ENCODE measurements at regions not wholly inside any gene's neighbourhood (a gene's known extent, or its start where the extent isn't known, plus 50 kb on each side); places are given as distances from the start of the nearest gene placed in this dataset.

DNA sequence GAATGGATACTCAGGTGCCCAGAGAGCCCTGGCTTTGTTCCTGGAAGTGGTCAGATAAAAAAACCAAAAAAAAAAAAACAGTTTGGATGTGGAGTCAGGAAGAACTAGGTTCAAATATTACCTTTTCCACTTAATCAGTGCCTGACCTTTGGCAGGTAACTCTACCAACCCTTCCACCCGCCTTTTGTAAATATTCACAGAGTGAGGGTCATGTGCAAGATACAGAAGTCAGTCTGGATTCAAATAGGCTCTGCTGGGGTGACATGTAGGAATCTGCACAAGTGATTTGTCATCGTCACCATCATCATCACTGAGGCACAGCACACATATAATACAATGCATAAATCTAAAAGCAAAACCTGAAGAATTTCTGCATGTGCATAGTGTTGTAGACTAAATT is 490.7 kb downstream of the MIAT start:
- DNase-seq (ENCODE audit: low read depth), result no peak

DNA sequence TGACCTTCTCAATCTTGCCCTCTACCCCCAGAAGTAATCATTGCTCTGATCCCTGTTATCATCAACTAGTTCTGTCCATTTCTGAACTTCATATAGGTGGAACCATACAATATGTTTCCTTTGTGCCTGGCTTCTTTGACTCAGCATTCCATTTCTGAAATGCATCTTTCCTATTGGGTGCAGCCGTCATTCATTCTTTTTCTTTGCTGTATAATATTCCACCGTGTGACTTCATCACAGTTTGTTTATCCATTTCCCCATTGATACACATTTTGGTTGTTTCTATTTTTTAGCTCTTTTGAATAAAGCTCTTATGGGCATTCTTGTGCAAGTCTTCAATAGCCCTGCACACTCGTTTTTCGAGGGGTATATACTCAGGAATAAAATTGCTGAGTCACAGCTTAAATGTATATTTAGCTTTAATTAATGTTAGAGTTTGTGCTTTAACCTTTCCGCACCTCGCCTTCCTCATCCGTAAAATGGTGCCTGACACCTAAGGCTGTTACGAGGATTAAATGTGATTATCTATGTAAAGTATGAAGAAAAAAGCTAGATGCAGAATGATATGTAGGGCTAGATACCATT is 491.6 kb downstream of the MIAT start:
- DNase-seq (ENCODE audit: low read depth), result no peak

DNA sequence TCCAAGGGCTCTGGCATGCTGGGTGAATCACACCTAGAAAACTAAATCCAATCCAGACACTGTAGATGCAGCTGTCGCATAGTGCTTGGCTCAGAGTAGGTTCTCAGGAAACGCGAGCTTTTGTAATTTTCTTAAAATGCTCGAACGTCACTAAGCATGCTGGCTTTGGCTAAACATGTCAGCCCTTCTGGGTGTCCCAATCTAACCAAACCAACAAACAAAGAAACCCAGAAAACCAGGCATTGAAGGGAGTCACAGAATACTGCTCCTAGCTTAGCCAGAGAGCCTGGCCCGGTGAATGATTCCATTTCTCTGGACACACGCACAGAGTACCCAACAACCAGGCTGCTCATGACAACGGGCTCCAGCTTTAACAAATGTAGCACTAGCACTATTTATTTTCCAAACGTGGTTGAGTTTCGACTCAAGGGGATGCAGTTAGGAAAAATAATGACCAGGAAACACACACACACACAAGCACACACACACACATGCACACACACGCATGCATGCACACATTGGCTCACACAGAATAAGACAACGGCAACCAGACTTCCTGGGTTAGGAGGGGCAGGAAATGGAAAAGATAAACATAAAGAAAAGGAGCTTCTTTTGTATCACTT is 492.6 kb downstream of the MIAT start:
- DNase-seq (ENCODE audit: low read depth), result no peak

DNA sequence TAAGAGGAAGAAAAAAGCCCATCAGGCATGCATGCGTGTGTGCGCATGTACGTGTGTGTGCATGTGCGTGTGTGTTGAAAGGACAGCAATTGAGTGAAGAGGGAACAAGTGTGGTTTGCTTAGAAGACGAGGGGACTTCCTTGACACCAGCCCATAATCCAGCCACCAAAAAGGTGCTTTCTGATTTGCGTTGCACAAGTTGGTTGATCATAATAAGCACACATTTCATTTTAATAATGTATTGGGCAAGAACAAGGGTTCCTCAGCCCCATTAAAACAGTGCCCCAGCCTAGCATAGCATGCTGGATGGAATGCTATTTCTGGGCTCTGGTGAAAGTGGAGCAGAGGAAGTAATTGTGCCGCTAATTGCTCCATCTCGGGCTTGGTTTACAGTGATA is 493.2 kb downstream of the MIAT start:
- DNase-seq (ENCODE audit: low read depth), result no peak

DNA sequence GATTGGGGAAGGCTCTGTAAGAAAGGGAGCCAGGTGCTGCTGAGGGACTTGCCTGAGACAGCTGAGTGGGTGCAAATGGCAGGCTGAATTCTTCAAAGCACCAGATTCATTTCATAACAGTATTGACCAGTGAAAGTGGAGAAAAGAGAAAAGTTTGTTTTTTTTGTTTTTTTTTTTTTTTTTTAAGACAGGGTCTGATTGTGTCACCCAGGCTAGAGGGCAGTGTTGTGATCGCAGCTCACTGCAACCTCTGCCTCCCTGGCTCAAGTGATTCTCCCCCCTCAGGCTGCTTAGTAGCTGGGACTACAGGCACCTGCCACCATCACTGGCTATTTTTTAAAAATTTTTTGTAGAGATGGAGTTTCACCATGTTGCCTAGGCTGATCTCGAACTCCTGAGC is 494.0 kb downstream of the MIAT start:
- DNase-seq (ENCODE audit: low read depth), result no peak

DNA sequence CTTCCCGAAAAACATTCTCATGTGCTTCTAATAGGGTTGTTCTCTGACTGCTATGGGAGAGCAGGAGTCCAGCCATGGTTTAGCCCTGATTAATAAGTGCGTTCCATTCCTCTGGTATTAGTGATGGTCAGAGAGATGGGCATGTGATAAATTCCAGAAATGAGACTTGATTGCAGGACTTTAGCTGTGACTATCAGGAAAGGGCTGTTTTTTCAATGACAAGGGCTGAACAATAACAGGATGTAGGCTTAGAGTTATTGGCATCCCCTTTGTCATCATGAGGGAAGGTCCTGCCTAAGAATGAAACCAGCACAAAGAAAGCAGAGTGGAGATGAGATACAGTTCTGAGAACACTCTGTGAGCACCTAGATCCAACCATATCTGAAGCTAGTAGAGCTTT is 494.6 kb downstream of the MIAT start:
- no peak for DNase-seq (ENCODE audit: low read depth)

DNA sequence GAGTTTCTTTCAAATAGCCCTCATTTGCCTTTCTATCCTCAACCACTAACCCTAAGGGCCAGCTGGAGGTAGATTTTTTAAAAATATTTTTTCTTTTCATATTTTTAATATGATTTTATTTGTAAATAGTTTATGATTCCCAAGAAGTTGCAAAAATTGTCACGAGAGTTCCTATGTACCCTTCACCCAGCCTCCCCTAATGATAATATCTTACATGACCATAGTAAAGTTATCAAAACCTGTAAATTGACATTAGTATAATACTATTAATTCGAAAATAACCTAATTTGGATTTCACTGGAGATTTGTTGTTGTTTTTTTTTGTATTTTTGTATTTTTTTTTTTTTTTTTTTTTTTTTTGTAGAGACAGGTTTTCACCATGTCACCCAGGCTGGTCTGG is 495.5 kb downstream of the MIAT start:
- no peak for DNase-seq (ENCODE audit: low read depth)

DNA sequence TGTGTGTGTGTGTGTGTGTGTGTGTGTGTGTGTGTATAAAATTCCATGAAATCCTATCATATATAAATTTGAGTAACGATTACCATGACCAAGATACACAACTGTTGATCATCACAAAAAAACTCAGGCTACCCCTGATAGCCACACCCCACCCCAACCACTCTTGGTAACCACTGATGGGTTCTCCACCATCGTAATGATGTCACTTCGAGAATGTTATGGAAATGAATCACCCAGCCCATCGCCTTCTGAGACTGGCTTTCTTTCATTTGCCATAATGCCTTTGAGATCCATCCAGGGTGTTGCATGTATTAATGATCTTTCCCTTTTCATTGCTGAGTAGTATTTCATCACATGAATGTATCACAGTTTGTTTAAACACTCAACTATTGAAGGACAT is 496.0 kb downstream of the MIAT start:
- DNase-seq (ENCODE audit: low read depth), result no peak

DNA sequence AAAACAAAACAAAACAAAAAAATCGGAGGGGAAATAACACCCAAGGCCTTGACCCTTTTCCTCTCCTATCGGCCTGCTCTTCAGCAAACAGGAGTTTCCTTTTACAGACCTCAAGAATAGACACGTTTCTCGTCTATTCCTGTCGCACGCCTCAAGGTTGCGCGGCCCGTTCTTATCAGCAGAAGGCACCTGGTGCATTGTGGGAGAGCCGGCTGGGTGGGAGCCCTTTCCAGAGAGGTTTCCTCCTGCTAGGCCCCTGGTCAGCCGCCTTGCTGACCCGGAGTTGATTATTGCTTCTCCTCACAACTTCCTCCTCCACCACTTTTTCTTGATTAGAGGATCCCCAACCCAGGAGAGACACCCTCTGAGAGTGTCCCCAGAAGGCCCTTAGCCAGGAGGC is 497.3 kb downstream of the MIAT start:
- DNase-seq (ENCODE audit: low read depth), result no peak

DNA sequence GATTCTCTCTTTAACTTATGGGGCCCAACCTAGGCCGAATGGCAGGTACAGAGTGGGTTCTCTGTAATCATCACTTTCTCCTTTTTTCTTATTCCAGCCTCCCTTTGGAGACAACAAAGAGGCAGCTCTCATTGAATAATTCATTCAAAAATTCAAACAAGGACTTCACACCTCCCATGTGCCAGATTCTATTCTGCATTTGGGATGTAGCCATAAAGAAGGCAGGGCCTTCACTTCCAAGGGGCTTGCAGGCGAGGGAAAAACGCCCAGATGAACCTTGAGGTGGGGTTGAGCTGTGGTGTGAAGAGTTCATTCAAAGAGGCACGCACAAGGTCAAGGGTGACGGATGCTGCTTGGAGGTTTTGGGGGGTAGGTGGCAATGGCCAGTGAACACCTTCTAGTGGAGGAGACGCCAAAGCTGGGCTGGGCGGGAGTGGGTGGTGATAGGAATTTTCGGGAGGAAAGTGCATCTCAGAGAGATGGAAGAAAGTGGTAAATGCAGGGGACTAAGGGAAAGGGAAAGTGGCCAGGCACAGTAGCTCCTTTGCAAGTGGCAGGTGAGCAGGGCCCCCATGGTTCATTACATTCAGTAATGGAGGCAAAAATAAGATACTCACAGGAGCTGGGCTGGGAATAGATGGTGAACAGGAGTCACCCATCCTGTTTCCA is 499.6 kb downstream of the MIAT start:
- DNase-seq (ENCODE audit: low read depth), result no peak

DNA sequence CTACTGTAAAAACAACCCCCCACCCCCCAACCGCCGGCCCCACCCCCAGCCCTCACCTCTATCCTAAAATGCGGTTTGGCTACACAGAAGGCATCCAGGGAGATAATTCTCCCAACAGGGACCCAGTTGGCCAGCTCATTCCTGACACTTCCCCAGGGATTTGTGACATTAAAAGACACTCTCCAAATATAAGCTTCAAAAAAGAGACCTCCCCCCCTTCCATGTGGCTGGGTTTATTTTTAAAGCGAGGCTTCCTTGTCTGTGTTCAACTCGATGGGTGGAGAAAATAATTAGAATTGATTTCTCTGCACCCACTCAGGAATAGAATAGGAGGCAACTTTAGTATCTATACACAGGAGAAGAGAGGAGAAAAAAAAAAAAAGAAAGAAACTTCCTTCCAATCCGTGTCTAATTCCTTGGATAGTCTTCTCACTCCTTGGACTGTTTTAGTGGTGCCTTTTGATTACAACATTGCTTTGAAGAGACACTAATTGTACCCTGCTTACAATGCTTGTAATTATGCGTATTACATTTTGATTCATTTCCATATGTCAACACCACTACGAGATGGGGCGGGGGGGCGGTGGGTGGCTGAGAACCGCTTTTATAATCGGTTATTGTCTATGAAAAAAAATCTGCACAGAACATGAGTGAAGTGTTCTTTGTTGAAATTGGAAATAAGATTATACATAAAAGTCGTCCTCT is 500.4 kb downstream of the MIAT start:
- DNase-seq (ENCODE audit: low read depth), result no peak

DNA sequence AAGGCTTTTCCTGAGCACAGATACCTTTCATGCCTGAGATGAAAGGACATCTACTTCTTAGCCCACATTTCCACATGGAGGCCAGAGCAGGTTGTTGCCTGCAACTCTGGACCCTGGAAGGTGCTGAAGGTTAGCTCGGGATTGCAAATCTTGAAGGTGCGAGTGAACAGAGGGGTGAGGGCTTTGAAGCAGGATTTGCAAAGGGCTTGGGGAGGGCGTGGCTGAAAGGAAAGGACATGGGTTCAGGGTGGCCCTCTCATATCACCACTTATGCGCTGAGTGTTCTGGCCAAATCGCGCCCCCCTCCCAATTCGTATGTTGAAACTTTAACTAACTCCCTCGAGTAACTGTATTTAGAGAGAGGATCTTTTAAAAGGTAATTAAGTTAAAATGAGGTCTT is 501.6 kb downstream of the MIAT start:
- DNase-seq (ENCODE audit: low read depth), result no peak

DNA sequence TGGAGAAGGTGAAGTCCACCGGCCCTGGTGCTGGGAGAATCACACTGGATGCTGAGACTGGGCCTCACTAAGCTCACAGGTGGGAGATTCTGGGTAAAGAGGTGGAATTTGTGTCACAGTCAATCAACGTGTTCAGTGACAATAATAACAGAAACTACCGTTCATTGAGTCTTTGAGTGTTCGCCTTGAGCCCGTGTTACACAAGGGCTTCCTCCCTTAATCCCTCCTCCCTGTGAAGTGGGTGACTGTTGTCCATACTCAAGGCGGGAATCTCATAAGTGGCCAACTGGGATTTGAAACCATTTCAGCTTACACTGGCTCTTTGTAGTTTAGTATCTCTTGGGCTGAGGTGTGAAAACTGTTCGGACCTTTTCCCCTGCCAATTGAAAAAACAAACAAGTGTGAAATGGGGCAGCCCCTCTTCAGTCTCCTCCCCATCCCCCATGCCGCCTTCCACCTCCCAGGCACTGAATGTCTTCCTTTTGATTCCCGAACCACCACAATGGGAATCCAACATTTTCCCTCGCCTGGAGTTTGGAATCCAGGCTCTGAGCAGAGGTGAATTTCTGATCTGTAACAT is 502.4 kb downstream of the MIAT start:
- DNase-seq (ENCODE audit: low read depth), result no peak

DNA sequence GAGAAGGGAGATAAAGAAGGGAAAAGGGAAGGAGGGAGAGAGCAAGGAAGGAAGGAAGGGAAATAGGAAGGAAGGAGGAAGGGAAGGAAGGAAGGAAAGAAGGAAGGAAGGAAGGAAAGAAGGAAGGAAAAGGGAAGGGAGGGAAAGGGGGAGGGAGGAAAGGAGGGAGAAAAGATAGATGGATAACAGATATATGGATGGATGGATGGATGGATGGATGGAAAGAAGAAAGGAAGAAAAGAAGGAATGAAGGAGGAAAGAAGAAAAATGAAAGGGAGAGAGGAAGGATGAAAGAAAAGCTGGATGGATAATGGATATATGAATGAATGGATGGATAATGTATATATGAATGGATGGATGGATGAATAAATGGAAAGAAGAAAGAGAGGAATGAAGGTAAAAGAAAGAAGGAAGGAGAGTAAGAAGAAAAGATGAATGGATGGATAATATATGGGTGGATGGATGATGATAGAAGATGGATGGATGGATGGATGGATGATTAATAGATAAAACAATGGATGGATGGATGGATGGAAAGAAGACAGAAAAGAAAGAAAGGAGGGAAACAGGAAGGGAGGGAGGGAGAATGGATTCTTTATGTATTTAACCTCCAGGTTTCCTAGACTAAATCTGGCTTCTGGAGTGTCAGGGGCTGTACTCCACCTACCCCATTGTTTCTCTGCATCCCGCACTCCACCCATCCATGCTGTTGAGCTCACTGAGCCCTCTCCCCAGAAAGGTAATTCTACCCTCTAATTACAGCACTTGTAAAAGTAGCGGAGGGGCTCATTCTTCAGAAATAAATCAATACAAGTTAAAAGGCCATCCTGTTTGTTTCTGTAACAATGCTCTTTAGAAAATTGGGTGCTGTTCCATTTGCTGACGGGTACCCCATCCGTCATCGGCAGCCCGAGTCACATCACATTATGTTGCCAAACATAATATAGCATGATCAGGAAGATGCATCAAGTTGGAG is 506.1 kb downstream of the MIAT start:
- DNase-seq (ENCODE audit: low read depth), result no peak

DNA sequence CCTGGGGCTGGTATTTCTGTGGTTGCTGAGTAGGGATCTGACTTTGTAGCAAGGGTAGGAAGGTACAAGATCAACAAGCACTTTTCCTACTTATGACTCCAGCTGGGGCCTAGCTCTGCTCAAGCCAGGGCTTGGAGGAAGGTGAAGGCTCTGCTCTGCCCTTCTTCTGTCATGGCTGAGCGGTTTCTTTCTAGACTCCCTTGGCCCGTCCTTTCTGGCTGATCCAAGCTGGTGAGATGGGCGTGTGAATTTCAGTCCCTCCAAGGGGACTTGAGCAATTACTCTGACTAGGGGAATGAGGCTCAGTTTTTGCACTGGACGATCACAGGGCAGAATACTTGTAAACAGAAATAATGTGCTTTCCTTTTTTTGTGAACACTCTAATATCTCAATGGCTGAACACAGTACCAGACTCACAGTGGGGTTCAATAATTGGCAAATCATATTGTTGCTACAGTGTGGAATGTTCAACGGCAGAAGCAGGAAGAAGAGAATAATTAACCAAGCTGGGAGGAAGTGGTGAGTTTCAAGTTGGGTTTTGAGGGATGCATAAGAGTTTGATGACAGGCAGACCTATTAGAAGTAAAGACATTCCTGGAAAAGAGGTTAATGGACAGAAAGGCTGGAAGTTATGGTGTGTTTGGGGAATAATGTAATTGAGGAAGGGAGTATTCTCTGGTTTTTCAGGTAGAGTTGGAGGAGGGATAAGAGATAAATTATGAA is 507.6 kb downstream of the MIAT start:
- DNase-seq (ENCODE audit: low read depth), result no peak

DNA sequence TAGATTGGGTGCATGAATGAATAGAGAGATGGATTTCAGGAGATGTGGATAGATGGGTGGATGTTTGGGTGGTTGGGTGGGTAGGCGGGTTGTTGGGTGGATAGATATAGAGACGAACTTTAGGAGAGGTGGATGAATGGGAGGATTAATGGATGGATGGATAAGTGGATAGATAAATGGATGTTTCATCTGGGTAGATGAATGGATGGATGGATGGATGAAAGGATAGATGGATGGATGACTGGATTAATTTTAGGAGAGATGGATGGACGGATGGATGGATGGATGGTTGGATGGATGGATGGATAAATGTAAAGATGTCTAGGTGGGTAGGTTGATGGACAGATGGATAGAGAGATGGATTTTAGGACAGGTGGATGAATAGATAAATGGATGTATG is 511.3 kb downstream of the MIAT start:
- no peak for DNase-seq (ENCODE audit: low read depth)

DNA sequence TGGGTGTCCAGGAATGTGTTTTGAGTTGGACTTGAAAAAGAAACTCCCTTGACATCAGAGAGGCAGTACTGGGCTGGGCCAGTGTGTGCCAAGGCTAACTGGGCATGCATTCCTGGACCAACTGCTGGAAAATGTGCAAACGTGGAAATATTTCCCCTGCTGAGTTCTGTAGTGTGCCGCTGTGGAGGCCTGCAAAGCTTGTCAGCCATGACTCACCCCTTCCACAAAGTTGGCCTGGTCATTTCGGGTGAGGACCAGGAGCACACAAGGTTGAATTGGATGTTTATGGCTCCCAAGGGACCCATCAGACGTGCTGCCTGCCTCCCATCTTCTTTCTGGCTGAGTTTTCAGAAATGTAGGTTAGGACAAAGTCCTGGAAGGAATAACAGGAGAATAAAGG is 513.1 kb downstream of the MIAT start:
- DNase-seq (ENCODE audit: low read depth), result no peak

DNA sequence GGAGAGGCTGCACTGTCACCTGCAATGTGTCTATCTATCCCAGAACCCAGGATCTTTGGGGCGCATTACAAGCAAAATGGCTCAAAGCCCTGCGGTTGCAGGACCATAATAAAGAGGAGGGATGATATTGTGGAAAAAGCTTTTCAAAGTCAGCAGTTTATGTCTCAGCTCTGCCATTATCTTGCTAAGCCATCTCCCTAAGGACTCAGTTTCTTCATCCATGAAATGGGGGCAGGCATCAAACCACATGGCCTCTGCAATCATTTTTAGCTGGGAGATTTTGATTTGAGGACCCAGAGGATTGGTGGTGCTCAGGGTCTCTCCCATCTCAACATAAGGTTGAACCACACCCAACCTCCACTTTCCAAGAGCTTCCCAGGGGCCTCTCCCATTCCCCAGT is 513.8 kb downstream of the MIAT start:
- DNase-seq (ENCODE audit: low read depth), result no peak

DNA sequence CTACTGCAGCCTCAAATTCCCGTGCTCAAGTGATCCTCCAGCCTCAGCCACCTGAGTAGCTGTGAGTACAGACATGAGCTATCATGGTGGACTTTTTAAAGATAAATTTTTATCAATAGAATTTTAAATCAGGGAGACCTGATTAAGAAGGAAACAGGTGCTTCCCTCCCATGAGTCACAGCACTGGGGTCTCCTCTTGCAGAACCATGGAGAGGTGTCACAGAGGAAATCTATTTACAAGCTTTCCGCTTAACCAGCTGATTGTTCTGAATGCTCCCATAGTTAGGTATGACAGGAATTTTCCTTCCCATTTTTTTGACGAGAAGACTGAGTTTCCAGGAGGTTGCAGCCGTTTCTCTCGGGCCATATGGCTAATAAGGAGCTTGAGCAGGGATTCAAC is 516.1 kb downstream of the MIAT start:
- DNase-seq (ENCODE audit: low read depth), result no peak

DNA sequence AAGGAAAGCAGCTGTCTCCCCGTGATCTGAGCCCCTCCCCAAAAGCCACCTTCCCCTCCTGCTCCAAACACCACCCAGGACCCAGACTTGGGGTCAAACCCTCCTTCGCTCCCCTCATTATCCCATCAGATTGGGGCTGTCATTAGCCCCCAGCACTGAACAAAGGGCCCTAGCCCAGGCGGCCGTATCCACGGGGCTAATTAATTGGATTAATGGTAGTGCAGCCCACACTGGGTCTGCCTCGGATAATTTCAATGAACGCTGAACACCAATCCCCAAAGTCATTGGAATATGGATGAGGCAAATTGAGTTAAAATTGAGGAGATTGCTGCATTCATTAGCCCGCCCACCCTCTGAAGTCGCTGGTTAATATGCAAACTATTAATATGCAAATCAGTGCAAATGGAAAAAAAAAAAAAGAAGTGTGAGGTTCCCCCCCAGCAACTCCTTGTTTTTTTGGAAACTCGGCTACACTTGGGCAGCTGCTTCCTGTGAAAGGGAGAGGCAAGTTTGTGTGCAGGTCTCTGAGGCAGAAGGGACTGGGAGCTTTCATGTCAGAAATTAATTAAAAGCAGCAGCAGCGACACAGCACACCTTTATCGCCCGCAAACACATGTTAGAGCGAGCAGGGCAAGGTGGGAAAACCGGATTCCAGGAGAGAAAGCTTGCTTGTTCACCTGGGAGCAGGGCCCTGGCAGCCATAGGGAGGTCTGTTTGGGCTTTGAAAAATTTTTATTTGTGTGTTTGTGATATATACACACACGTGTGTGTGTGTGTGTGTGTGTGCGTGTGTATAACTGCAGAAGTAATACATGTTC is 517.8 kb downstream of the MIAT start:
- DNase-seq (ENCODE audit: low read depth), result no peak

Measured in stimulated activated CD8-positive, alpha-beta memory T cell treated with anti-CD3 and anti-CD28 coated beads, Interleukin-15, amount 100 ng/mL, for 24 hours (primary cell).